Kidney epithelial cell (primary cell): ENCODE measurements at regions not wholly inside any gene's neighbourhood (a gene's known extent, or its start where the extent isn't known, plus 50 kb on each side); places are given as distances from the start of the nearest gene placed in this dataset.

ENCODE experiments used
- DNase-seq: peaks from one replicate; pipeline ENCODE4 v3.0.0-alpha.2; 2010; ENCODE audit warnings: low read depth
- H3K27me3 ChIP-seq: 2 replicates; pipeline ENCODE4 v1.6.0; 2011; ENCODE audit warnings: low read length; ENCODE audit not compliant: control insufficient read depth, insufficient read depth
- H3K36me3 ChIP-seq: 2 replicates; pipeline ENCODE4 v1.5.1; 2011; ENCODE audit warnings: low read length; ENCODE audit not compliant: control insufficient read depth, insufficient read depth
- H3K4me3 ChIP-seq: 2 replicates; pipeline ENCODE4 v1.5.1; 2011; ENCODE audit warnings: low read depth, mild to moderate bottlenecking, control low read depth, low read length
- CTCF ChIP-seq: IDR thresholded peaks from 2 replicates; pipeline ENCODE4 v1.5.1; 2011; ENCODE audit warnings: mild to moderate bottlenecking, moderate library complexity, low read length, control low read depth, inconsistent platforms; ENCODE audit not compliant: insufficient read depth, poor library complexity, severe bottlenecking

DNA sequence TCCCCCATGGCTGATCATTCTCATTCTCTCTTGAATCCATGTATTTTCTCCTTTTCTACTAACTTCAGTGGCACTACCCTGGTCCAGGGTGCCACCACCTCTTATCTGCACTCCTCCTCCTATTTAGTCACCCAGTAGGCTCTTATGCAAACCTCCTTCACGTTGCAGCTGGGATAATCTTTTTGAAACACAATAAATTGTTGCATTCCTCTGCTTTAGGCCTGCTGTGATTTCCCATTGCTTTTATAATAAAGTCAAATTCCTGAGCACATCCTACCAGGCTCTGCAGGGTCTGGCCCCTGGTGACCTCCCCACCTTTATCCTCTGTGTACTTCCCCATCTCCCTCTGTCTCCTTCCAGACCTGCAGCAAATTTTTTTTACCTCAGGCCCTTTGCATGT, 112.7 kb upstream of the KIAA1217 start:
- H3K36me3 ChIP-seq: no peaks in the 10 kb centered on the region
- no peak for DNase-seq
- no peak for TF ChIP-seq CTCF
- no peaks in the 10 kb centered on the region for H3K27me3 ChIP-seq
- no peak overlapping the region for H3K4me3 ChIP-seq

DNA sequence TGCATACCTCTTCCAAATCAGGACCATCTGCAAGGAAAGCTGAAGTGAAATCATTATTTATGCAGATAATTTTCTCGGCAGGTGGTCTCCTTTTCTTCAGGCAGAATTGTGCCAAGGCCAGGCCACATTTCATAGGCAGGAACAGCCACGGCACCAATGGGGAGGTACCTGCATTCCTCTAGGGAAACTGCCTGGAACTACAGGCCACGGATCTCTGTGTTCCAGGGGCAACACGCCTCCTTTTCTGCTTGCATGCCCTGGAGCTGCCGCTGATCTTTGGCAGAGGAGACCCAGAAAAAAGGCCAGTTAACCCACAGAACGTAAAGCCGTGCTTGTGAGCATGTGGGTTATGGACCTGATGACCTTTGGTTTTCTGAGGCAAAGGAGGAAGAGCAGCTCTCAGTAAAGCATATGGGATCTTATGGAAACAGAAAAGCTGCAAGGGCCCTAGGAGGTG, 111.2 kb upstream of the KIAA1217 start:
- no peak for DNase-seq
- H3K27me3 ChIP-seq: no peaks in the 10 kb centered on the region
- TF ChIP-seq CTCF: no peak

DNA sequence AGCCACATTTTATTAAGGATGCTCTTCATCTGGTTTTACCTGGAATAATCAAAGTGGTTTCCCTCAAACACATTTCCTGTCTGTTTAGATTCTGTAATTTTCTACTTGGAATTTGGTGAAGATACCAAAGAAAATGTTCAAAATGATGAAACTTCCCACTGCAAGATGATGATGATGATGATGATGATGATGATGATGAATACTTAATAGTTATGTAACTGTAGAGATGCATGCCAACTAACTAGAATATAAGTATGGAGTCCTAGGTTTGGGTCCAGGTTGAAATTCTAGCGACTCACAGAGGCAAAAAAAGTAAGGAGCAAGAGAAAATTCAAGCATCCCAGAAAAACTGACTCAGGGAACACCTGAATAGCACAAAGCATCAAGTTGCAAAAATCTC, 104.0 kb upstream of the KIAA1217 start:
- Histone ChIP-seq H3K4me3 (no peak overlapping the region), H3K36me3 (no peaks in the 10 kb centered on the region), H3K27me3 (no peaks in the 10 kb centered on the region)
- DNase-seq: no peak
- TF ChIP-seq CTCF: no peak

More for the DNA sequence above, 111.2 kb upstream of the KIAA1217 start:
- no peaks in the 10 kb centered on the region for H3K36me3 ChIP-seq
- H3K4me3 ChIP-seq: no peak overlapping the region

DNA sequence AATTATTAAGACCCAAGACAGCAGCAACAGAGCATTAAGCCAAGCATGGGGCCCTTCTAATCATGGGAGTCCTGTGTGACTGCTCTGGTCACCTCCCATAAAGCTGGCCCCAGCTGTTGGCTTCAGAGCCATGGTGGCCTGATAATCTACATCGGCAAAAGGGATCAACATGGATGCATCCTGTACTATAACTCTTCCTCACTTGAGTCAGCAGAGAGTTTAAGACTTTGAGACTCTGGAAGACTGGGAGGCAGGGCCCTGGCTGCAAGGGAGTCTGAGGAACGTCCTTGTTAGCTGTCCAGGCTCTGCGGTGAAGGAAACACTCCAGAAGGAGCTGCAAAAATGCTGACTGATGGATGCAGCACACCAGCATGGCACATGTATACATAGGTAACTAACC, 95.0 kb upstream of the KIAA1217 start:
- DNase-seq: no peak
- Histone ChIP-seq H3K36me3 (no peaks in the 10 kb centered on the region), H3K4me3 (no peak overlapping the region), H3K27me3 (no peaks in the 10 kb centered on the region)
- TF ChIP-seq CTCF: no peak

GRCh38 chr10:24114556-24114955, 94.4 kb upstream of the KIAA1217 start:
- DNase-seq: no peak
- no peaks in the 10 kb centered on the region for H3K36me3 ChIP-seq

More at GRCh38 chr10:24114556-24114955, 94.4 kb upstream of the KIAA1217 start:
- Histone ChIP-seq H3K27me3 (no peaks in the 10 kb centered on the region), H3K4me3 (no peak overlapping the region)
- TF ChIP-seq CTCF: no peak
